HG02943 (cell line): ENCODE measurements at regions not wholly inside any gene's neighbourhood (a gene's known extent, or its start where the extent isn't known, plus 50 kb on each side); places are given as distances from the start of the nearest gene placed in this dataset.

ENCODE experiments used
- ATAC-seq: cut with Tn5 transposase; IDR thresholded peaks from one replicate; pipeline ENCODE4 v1.9.1; 2021; ENCODE audit warnings: mild to moderate bottlenecking, low read depth, moderate library complexity; ENCODE audit not compliant: unreplicated experiment

DNA sequence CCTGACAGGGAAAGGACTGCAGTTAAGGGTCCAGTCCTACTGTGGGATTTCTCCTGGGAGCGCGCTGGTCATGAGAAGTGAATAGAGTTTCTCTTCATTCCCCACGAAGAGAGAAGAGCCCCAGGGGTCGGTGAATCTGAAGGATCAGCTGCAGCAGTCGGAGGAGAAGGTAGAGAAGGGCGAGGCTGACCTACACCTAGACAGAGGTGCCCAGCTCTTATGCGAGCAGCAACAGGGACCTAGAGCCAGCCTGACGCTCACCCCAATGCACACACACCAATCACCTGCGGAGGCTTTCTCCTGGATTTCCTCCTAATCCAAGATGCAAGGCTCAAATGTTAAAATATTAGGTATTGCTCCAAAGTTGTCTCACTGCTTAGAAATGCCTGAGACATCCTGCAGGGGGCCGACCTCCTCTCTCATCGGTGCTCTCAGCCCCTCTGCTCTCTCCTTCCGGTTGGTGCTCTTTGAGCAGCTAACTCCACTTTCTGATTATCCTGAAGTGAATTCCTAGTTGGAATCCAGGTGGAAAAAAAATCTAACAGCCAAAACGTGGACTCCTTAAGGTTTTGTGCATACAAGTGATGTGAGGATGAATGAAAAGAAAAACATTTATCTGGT lies 176.4 kb downstream of the AHR start:
- no peak for ATAC-seq

DNA sequence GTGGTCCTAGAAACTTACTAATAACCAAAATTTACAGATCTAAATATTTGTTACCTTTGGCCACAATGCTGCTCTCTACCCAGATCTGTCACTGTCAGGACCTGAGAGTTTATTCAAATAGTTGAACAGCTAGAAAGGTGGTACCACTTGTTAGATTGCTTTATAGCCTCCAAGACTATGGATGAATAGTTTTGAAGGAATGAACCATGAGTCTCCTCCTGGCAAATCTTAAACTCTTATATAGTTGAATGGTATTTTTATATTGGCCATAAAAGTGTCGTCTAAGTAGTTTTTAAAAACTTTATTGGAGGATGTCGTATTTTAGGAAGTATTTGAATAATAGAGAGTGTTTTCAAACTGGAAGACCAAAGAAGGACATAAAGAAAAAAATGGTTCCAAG lies 178.7 kb downstream of the AHR start:
- ATAC-seq = no peak

DNA sequence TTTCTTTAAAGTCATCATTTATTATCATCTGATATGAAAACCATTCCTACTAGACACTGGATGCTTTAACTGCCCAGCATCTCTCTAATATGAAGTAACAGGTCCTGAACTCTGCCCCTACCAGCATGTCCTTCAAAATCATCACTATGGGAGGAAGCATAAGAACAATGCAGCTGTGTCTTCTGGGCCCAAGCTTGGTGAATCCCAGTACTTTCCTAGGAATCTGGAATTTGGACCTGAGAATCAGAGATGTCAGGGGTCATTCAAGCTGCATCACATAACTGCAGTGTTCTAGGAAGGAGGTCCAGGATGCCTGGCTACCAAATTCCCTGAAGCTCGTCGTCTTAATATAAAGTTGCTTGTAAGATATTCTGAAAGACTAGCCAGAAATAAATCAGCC lies 182.7 kb downstream of the AHR start:
- ATAC-seq = no peak

DNA sequence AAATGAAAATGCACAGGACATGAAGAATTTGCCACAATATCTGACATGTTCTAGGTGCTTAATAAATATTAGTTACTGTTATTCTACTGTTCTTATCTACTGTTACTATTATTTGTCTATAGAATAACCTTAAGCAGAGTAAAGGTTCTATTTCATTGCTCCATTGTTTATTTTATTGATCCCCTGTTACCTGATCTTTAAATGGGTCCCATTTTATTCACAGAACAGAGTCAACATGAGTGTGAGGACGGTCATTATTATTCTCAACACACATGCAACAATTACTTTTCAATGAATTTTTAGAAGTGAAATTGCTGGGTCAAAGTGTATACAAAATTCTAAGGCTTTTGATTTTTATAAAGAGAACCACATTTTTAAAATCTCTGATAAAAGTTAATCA lies 186.9 kb downstream of the AHR start:
- no peak for ATAC-seq

DNA sequence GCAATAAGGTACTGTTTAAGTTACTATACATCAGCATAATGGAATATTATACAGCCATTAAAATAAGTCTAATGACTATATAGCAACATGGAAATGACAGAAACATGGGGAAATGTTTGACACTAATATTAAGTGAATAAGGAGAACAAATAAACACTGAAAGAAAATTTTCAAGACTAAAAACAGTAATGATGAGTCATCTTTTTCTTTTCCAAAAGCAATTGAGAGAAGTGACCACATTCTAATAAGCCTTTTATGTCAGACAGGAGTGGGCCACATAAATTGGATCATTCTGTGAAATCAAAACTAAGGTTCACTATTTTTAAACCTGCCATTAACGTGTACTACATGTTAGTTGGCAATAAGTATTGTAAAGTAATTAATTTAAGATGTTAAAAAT lies 187.5 kb downstream of the AHR start:
- no peak for ATAC-seq

DNA sequence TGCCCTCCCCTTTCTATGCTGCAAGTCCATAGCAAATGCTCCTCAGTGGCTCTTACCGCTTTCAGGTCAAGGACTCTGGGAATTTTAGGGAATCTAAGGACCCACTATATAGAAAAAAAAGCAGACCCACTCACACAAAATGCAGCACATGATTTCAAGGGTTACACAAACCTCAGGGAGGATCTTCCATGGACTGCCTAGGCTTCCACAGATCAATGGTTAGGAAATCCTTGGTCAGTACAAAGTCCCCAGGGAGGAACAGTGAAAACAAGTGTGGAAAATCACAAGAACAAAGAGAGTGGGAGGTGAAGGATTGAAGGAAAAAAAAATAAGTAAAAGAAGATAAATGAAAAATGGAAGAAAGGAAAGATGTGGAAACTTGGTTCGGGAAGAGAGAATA lies 188.4 kb downstream of the AHR start:
- no peak for ATAC-seq

DNA sequence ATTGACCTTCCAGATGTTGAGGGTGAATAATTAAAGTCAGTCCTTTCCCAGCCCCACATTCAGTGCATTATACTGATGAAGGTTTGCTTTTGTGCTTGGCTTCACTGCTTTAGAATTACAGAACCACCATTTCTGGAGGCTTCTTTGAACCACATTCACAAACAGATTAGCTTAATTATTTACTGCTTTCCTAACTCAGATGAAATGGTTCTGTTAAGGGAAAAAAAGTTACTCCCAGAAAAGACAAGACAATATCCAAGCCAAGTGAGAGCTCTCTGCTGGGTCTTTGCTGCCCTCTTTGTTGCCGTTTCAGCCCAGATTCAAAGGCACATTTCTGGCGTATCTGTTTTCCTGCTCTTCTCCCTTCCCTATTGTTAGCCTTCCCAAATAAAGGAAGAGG lies 188.9 kb downstream of the AHR start:
- ATAC-seq = no peak

DNA sequence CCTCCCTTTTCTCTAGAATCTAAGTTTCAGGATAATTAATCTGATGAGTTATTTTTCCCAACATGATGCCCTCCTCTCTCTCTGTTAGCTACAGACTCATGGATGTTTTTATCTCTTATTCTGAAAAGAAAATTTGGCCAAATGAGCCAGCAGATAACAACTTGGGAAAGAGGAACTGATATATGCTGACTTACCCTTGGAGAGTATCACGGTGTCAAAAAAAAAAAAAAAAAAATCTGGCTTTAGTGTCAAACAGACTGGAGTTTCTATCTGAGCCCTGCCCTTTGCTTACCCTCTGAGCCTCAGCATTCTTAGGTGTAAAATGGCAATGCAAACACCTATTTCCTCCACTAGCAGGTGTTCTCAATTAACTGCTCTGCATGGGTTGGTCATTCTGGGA lies 190.4 kb downstream of the AHR start:
- no peak for ATAC-seq

DNA sequence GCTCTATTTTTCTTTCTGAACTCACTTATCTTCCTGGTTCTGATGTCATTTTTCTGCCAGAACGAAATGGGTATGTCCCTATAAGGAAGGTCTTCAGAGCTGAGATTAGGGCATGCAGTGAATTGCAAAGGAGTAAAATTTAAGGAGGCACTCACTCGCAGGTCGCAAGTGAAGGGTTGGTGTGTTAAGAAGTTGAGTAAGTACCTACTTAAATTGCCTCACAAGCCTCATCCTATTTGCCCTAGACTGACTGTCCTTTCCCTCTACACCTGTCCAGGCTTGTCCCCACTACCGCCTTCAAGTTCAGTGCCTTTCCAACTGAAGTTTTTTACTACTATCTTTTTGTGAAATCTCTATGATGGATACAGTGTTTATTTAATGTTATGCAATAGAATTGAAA lies 191.5 kb downstream of the AHR start:
- no peak for ATAC-seq

DNA sequence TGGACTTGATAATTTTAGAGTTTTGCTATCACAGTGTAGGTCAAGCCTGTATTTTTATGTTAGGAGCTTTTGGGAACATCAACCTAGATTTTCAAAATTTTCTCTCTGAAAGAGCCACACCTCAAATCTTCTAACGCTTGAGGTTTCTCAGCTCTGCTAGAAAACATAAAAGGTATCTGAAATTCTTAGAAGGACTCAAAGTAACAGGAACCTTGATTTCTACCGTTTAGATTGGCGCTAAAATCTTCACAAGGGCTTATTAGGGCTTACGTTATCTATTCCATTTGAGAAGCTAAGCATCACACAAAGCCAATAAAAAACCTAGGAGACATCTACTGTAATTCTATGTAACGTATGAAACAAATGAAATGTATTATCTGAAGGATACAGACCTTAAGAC lies 192.4 kb downstream of the AHR start:
- ATAC-seq = no peak

DNA sequence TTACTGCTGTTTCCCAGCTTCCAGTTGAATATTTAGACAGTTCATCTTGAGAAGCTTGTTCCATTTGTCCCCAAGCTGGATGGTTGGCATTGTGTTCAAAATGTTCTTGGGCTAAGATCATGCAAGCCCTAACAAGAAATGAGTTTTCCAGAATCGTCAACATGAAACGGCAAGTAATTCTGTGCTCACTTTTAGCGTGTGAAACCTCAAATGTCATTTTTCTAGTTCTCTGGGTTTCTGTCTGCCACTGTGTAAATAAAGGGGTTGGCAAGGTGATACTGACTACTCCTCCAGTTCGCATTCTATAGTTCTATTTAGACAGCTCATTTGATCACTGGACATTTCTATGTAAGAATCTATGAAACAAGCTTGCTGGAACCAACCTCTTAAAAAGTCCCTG lies 194.0 kb downstream of the AHR start:
- ATAC-seq = no peak

DNA sequence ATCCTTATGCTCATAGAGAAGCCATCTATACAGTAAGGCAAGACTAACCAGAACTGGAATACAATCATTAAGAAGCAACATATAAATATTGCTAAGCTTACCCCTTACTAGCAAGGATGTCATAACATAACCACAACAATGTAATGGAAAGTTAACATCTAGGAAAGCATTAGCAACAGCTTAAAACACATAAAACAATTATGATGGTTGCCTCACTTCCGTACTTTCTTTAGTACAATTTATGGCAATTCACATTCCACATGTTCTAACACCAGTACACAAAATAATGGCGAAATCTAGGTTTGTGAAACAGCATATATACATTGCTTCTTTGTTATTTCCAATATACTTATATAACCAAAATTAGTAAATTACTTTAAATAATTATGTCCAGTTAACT lies 195.0 kb downstream of the AHR start:
- ATAC-seq = no peak

DNA sequence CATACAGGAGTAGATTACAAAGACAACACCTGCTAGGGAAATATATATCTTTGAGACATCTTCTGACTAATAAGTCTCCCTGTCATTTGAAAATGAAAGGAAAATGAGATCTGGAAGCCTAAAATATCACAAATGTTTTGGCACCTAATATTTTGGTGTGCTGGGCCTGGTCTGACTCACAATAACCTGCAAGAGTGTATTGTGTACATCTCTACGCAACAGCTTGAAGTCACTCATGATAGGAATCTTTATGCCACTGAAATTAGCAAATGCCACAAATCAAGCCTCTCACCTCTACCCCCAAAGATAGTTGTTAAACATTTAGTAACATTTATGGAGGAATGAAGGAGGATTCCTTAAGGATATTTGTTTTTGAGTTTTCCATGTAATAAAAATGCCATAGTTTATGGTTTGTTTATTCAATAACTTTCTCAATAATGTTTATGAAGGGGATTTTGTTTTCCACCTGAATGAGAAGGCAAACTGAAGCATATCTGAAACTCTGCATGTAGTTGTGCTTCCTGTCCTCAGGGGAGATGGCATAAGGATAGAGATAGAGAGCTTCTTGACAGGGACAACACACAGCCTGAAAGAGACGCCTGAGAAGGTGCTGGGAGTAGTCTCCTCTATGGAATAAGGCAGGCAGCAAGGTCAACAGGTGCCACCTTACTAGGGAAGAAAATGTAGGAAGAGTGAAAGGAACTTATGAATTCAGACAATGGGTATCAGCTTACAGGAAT lies 197.4 kb downstream of the AHR start:
- no peak for ATAC-seq

DNA sequence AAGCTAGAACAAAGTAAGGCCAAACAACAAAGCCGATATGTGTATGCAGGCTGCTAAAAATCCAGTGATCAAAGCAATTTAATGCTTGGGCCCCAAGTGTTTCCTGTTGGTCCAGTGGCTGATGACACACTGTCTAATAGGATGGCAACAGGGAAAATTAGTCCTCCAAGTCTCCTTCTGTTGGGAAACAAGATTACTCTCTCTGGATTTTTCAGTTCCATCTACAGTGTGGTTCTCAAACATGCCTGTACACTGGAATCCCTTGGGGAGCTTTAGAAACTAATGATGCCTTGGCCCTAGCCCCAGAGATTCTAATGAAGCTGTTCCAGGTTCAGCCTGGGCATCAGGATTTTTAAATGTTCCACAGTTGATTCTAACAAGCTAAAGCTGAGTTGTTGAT lies 198.7 kb downstream of the AHR start:
- ATAC-seq = no peak

DNA sequence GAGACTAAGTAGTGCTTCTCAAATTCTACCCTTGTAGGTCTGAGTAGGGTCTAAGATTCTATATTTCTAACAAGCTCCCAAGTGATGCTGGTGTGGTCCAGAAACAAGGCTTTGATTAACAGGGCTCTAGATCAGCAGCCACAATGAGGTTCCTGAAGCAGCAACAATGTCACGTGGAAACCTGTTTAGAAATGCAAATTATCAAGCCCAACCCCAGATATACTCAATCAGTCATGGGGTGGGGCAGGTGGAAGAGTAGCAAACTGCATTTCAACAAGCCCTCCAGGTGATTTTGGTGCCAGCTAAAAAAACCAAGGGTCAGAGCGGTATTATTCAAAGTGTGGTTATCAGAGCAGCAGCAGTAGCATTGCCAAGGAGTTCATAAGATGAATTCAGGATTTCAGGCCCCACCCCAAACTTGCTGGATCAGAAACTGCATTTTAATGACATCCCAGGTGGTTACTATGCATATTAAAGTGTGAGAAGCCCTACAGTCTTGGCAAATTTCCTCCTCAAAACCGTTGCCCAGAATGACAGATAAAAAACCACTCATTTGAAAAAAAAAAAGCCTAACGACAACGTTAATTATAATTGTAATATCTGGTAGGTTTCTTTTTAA lies 199.2 kb downstream of the AHR start:
- no peak for ATAC-seq

DNA sequence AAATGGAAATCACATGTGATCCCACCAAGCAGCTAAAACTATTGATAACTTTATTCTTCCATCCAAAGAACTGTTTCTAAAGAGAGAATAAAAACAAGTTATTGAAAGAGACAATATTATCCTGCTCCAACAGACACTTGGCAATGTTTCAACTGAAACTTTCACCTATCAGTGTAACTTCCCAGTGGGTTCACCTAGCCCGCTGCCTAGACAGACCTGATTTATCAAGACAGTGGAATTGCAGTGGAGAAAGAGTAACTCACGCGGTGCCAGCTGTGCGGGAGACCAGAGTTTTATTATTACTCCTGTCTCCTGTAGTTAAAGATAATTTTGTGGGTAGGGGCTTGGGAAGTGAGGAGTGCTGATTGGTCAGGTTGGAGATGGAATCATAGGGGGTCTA lies 199.8 kb downstream of the AHR start:
- no peak for ATAC-seq

DNA sequence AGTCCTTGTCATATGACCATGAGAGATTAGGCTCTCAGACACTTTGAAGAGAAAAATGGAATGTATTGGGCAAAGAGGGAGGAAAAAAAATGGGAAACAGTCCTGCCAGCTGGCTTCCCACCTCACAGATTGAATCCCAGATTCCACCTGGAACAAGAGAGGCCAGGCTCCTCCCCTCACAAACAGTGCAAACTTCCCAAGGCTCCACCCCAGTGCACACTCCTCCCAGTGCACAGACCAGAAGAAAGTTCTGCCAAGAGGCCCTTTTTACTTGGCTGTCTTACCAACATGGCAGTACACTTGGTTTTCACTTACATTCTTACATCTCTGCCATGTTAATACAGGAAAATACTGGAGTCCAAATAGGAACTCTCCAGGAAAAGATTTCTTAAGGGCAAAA lies 202.3 kb downstream of the AHR start:
- no peak for ATAC-seq

DNA sequence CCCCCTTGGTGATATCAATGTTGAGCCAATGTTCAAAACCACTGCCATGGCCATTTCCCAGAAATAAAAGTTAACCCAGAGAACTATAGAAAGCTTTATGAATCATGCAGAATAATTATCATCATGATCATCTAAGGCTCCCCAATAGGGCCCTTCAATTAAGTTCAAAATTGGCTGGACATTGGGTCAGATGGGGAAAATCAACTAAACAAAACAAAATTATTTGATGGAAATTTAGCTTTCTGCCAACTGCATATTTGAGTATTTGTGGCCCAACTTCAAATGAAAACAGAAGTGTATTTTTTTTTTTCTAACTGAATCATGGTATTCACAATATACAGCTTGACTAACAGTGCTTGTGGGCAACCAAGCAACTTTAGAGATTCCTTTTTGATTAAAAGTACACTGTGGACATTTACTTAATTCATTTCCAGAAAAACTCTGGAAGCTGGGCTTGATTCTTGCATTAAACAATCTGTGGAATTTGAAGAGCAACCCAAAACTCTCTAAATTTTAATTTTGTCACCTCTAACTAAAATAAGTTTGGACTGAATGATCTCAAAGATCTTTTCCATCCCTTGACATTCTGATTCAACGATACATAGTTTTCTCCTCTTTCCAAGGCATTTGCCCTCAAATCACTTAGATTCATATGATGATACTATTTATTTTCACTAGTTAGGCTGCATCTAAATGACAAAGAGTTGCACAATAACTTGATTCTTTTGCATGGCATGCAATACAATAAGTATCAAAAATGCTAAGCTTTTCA lies 203.2 kb downstream of the AHR start:
- ATAC-seq = no peak

DNA sequence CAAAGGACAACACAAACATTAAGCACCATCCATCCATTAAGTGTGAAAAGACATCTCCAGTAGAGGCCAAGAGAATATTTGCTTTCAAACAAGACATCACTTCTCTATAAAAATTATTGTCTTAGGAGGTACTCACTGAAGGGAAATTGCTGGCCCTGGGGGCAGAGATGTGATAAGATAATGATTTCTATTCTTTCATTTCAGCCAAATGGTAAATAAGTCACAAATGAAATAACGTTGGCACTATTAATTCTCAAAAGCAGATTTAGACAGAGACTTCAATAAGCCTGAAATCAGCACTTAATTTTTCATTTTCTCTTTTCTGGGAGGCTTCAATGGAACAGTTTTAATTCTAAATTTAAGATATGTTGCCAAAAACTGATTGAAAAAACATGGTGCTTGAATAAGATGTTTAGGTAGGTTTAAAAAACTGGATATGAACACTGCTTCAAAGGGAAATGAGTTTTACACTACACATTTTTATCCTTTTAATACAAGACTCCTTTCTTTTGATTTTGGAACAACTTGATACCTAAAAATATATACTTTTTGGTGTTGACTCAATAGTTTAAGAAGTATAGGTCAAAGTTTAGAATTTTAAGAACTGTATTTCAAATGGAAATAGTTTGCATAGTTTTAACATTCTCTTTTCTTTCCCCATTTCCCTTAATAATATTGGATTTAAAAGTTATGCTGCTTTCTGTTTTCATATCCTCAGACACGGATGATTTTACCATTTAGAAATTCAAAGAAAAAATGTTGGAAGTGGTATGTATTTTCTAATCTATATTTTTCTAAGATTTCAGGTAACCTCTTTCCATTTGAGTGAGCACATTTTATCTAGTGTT lies 204.0 kb downstream of the AHR start:
- no peak for ATAC-seq

DNA sequence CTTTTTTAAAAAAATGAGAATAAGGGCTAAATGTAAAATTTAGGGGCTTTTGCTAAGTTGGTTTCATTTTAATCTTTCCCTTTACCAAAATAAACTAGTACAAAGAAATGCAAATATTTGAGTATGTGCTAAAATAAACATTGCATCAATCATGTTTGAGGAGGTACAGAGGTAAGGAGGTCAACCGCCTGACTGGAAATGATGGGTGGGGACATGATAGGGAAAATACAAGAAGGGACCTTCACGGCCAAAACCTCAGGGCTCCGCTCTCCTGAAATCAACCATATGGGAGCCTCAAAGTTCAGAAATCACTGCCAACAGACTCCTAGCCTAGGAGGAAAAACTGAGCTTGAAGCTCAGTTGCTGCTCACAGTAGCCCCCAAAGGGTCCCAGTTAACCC lies 207.6 kb downstream of the AHR start:
- ATAC-seq = peak; percentile 87

DNA sequence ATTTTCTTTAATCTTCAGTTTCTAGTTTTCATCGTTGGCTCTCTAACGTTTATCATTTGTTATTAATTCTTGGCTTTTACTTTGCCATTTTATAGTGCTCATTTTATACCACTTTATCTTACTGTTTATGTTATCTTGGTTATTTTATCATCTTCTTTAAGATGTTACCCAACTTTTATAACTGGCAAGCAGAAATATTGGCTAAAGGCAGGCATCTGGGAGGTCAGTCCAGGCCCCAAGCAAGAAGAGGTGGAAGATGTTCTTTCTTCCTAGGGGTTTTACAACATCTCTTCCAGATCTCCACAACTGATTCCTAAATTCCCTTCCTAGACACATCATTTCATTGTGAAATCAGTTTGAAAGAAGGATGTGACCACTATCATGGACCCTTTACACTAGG lies 208.1 kb downstream of the AHR start:
- no peak for ATAC-seq
